SK-N-SH treated with all-trans-retinoic acid at 6 μM for 48 hours (cell line): ENCODE measurements at regions not wholly inside any gene's neighbourhood (a gene's known extent, or its start where the extent isn't known, plus 50 kb on each side); places are given as distances from the start of the nearest gene placed in this dataset.

Source experiments
- ATAC-seq: fragments of 200-7000 bp; cut with Tn5 transposase; 3 replicates; pipeline ENCODE4 v1.9.1; 2020; ENCODE audit warnings: mild to moderate bottlenecking, moderate library complexity
- ARNTL ChIP-seq: fragments of 450-650 bp; formaldehyde crosslinking; IDR thresholded peaks from 2 replicates; pipeline ENCODE4 v1.5.0; 2020; ENCODE audit warnings: low read depth, mild to moderate bottlenecking, moderate library complexity, borderline replicate concordance
- BACH2 ChIP-seq: fragments of 250-450 bp; sonication (Bioruptor Pico); IDR thresholded peaks from 2 replicates; pipeline ENCODE4 v1.9.0; 2021; ENCODE audit warnings: mild to moderate bottlenecking, borderline replicate concordance
- CREB5 ChIP-seq: fragments of 250-450 bp; sonication (Bioruptor Pico); IDR thresholded peaks from 2 replicates; pipeline ENCODE4 v1.5.1; 2020; ENCODE audit warnings: low read depth, mild to moderate bottlenecking, moderate library complexity
- CSDC2 ChIP-seq: fragments of 250-450 bp; sonication (Bioruptor Pico); IDR thresholded peaks from 2 replicates; pipeline ENCODE4 v1.5.0; 2020; ENCODE audit warnings: mild to moderate bottlenecking, moderate library complexity
- CSRNP3 ChIP-seq: fragments of 250-450 bp; sonication (Bioruptor Pico); IDR thresholded peaks from 2 replicates; pipeline ENCODE4 v1.5.1; 2021; ENCODE audit warnings: mild to moderate bottlenecking, moderate library complexity
- ESRRG ChIP-seq: fragments of 250-450 bp; sonication (Bioruptor Pico); IDR thresholded peaks from 2 replicates; pipeline ENCODE4 v1.6.1; 2021; ENCODE audit warnings: mild to moderate bottlenecking
- GLIS3 ChIP-seq: fragments of 250-450 bp; sonication (Bioruptor Pico); IDR thresholded peaks from 2 replicates; pipeline ENCODE4 v1.5.0; 2020; ENCODE audit warnings: mild to moderate bottlenecking, moderate library complexity
- ISL1 ChIP-seq: fragments of 250-450 bp; sonication (Bioruptor Pico); IDR thresholded peaks from 2 replicates; pipeline ENCODE4 v2.1.2; 2022; ENCODE audit warnings: mild to moderate bottlenecking, moderate library complexity
- OSR1 ChIP-seq: fragments of 250-450 bp; sonication (Bioruptor Pico); IDR thresholded peaks from 2 replicates; pipeline ENCODE4 v1.8.0; 2022; ENCODE audit warnings: moderate library complexity, mild to moderate bottlenecking, inconsistent platforms
- PATZ1 ChIP-seq: fragments of 250-450 bp; sonication (Bioruptor Pico); IDR thresholded peaks from 2 replicates; pipeline ENCODE4 v1.8.0; 2020; ENCODE audit warnings: mild to moderate bottlenecking, moderate library complexity, borderline replicate concordance
- POU6F1 ChIP-seq: fragments of 250-450 bp; sonication (Bioruptor Pico); IDR thresholded peaks from 2 replicates; pipeline ENCODE4 v1.8.0; 2021; ENCODE audit warnings: low read depth, mild to moderate bottlenecking, moderate library complexity, borderline replicate concordance
- RARB ChIP-seq: fragments of 250-450 bp; sonication (Bioruptor Pico); IDR thresholded peaks from 2 replicates; pipeline ENCODE4 v1.8.0; 2021; ENCODE audit warnings: mild to moderate bottlenecking, moderate library complexity
- SNAI2 ChIP-seq: fragments of 250-450 bp; sonication (Bioruptor Pico); IDR thresholded peaks from 2 replicates; pipeline ENCODE4 v1.5.0; 2020; ENCODE audit warnings: mild to moderate bottlenecking, moderate library complexity
- TCF4 ChIP-seq: fragments of 250-450 bp; sonication (Bioruptor Pico); IDR thresholded peaks from 2 replicates; pipeline ENCODE4 v1.8.0; 2021; ENCODE audit warnings: mild to moderate bottlenecking, moderate library complexity, borderline replicate concordance
- TOX ChIP-seq: fragments of 250-450 bp; sonication (Bioruptor Pico); IDR thresholded peaks from 2 replicates; pipeline ENCODE4 v1.8.0; 2021; ENCODE audit warnings: mild to moderate bottlenecking, moderate library complexity, borderline replicate concordance
- TSHZ2 ChIP-seq: fragments of 250-450 bp; sonication (Bioruptor Pico); IDR thresholded peaks from 2 replicates; pipeline ENCODE4 v1.5.0; 2020; ENCODE audit warnings: mild to moderate bottlenecking, moderate library complexity
- ZC3H10 ChIP-seq: fragments of 250-450 bp; sonication (Bioruptor Pico); IDR thresholded peaks from 2 replicates; pipeline ENCODE4 v1.5.1; 2021; ENCODE audit warnings: mild to moderate bottlenecking, moderate library complexity
- ZFP30 ChIP-seq: fragments of 450-650 bp; formaldehyde crosslinking; IDR thresholded peaks from 2 replicates; pipeline ENCODE4 v1.5.0; 2022; ENCODE audit warnings: mild to moderate bottlenecking, moderate library complexity
- ZNF565 ChIP-seq: fragments of 450-650 bp; formaldehyde crosslinking; conservative IDR thresholded peaks from 2 replicates; pipeline ENCODE4 v1.5.0; 2020; ENCODE audit warnings: low read depth, mild to moderate bottlenecking, moderate library complexity
- ZNF70 ChIP-seq: fragments of 450-650 bp; formaldehyde crosslinking; IDR thresholded peaks from 2 replicates; pipeline ENCODE4 v1.5.0; 2020; ENCODE audit warnings: mild to moderate bottlenecking, moderate library complexity
- ZNF8 ChIP-seq: fragments of 450-650 bp; formaldehyde crosslinking; IDR thresholded peaks from 2 replicates; pipeline ENCODE4 v1.5.0; 2020; ENCODE audit warnings: mild to moderate bottlenecking, moderate library complexity

- TF ChIP-seq POU6F1 = no peak
Observed at GRCh38 chr1:118744420-118744819, 243.7 kb downstream of the TBX15 start (continued).

GRCh38 chr1:118739501-118739900 is 248.6 kb downstream of the TBX15 start:
- no peak for ATAC-seq
- TF ChIP-seq POU6F1 = no peak
- no peak for TF ChIP-seq CSRNP3
- no peak for TF ChIP-seq ZC3H10 (CRISPR knock-in tag)
- TF ChIP-seq ZNF8 = no peak
- no peak for TF ChIP-seq ZNF70 (CRISPR knock-in tag)
- TF ChIP-seq ZFP30 (CRISPR knock-in tag) = no peak
- no peak for TF ChIP-seq GLIS3 (CRISPR knock-in tag)
- no peak for TF ChIP-seq ESRRG (CRISPR knock-in tag)
- no peak for TF ChIP-seq RARB

- TF ChIP-seq ZFP30 (CRISPR knock-in tag) = no peak
- TF ChIP-seq SNAI2 (CRISPR knock-in tag) = no peak
- TF ChIP-seq ZNF565 = no peak
- no peak for TF ChIP-seq GLIS3 (CRISPR knock-in tag)
- TF ChIP-seq CSDC2 (CRISPR knock-in tag) = no peak
- TF ChIP-seq OSR1 (CRISPR knock-in tag) = no peak
- TF ChIP-seq PATZ1 = no peak
- no peak for TF ChIP-seq ISL1 (CRISPR knock-in tag)
- TF ChIP-seq ZNF70 (CRISPR knock-in tag) = no peak
- no peak for TF ChIP-seq ZC3H10 (CRISPR knock-in tag)
- no peak for TF ChIP-seq TCF4
- no peak for TF ChIP-seq BACH2 (CRISPR knock-in tag)
- no peak for TF ChIP-seq CREB5 (CRISPR knock-in tag)
- no peak for TF ChIP-seq TSHZ2 (CRISPR knock-in tag)
- TF ChIP-seq, all 23 proteins: peak for 0
- no peak for ATAC-seq
Observed at GRCh38 chr1:118736322-118736721, 251.8 kb downstream of the TBX15 start.

GRCh38 chr1:118717893-118718292 is 270.2 kb downstream of the TBX15 start:
- no peak for ATAC-seq
- TF ChIP-seq TOX (CRISPR knock-in tag) (no peak), TCF4 (no peak), ZNF8 (no peak), SNAI2 (CRISPR knock-in tag) (no peak), PATZ1 (no peak), ZNF70 (CRISPR knock-in tag) (no peak), ZFP30 (CRISPR knock-in tag) (no peak), ARNTL (no peak), RARB (no peak), ESRRG (CRISPR knock-in tag) (no peak)
